ENCODE measurements at regions not wholly inside any gene's neighbourhood (a gene's known extent, or its start where the extent isn't known, plus 50 kb on each side); places are given as distances from the start of the nearest gene placed in this dataset.
A peak's percentile ranks its signal among the peaks of the same experiment; 100 is the strongest.

GRCh38 chr1:182235952-182236650 lies 155.5 kb downstream of the GLUL start:
- H3K9me2 ChIP-seq (replicated peaks; ENCODE audit: insufficient read depth, low read length), result no peaks in the 10 kb centered on the region
- H3K4me1 ChIP-seq (ENCODE audit: low read length), result no peaks in the 10 kb centered on the region
- no peak overlapping the region for H3K4me2 ChIP-seq (ENCODE audit: low read depth, low read length)
- H3K79me2 ChIP-seq (ENCODE audit: low read length), result no peaks in the 10 kb centered on the region
- H3K36me3 ChIP-seq (replicated peaks; ENCODE audit: insufficient read depth, low read length), result no peaks in the 10 kb centered on the region
- H2AFZ ChIP-seq (ENCODE audit: low read length), result peak overlapping the region; percentile 35
- no peaks in the 10 kb centered on the region for H4K20me1 ChIP-seq (ENCODE audit: insufficient read depth, low read length)
- no peak overlapping the region for H3K9ac ChIP-seq (ENCODE audit: low read length)
- no peak overlapping the region for H3K4me3 ChIP-seq (ENCODE audit: low read length)
- H3F3A ChIP-seq (ENCODE audit: insufficient read depth, low read length), result no peaks in the 10 kb centered on the region
- TF ChIP-seq CTCF (IDR thresholded peaks at IDR 0.05; ENCODE audit: low read length) (no peak), EZH2phosphoT487 (IDR thresholded peaks at IDR 0.05; ENCODE audit: low read length) (no peak), EZH2 (optimal IDR thresholded peaks at IDR 0.05; ENCODE audit: low read depth, low read length) (no peak)
- H3K9me3 ChIP-seq (replicated peaks; ENCODE audit: insufficient read depth, low read length), result no peaks in the 10 kb centered on the region
- no peaks in the 10 kb centered on the region for H3K27me3 ChIP-seq (replicated peaks; ENCODE audit: insufficient read depth, low read length)
- H3K27ac ChIP-seq (ENCODE audit: low read length), result no peak overlapping the region
- DNase-seq, result no peak

DNA sequence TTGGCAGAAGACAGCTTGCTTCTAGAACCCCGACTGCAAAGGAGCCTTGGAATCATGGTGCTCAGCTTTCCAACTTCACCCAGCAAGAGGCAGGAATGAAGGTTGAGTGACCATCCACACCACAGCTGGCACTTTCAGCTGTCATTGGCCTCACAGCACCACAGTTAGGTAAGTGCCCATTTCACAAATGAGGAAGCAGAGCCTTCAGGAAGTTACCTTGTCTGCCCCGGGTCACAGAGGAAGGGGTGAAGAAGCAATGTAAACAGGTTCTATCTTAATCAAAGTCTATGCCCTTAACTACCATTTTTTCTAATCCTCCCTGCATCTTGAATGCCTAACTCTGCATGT lies 156.0 kb downstream of the GLUL start:
- no peak for TF ChIP-seq CTCF (IDR thresholded peaks at IDR 0.05; ENCODE audit: low read length)
- H3K27me3 ChIP-seq (replicated peaks; ENCODE audit: insufficient read depth, low read length), result no peaks in the 10 kb centered on the region
- no peak overlapping the region for H3K27ac ChIP-seq (ENCODE audit: low read length)
- H3K4me3 ChIP-seq (ENCODE audit: low read length), result no peak overlapping the region
- no peak overlapping the region for H3K4me2 ChIP-seq (ENCODE audit: low read depth, low read length)
- no peaks in the 10 kb centered on the region for H3K9me3 ChIP-seq (replicated peaks; ENCODE audit: insufficient read depth, low read length)
- peak overlapping the region; percentile 35 for H2AFZ ChIP-seq (ENCODE audit: low read length)
- no peaks in the 10 kb centered on the region for H3F3A ChIP-seq (ENCODE audit: insufficient read depth, low read length)
- no peak for DNase-seq
- no peaks in the 10 kb centered on the region for H3K9me2 ChIP-seq (replicated peaks; ENCODE audit: insufficient read depth, low read length)
- H3K9ac ChIP-seq (ENCODE audit: low read length), result no peak overlapping the region
- no peaks in the 10 kb centered on the region for H3K4me1 ChIP-seq (ENCODE audit: low read length)
- H3K79me2 ChIP-seq (ENCODE audit: low read length), result no peaks in the 10 kb centered on the region
- H3K36me3 ChIP-seq (replicated peaks; ENCODE audit: insufficient read depth, low read length), result no peaks in the 10 kb centered on the region
- H4K20me1 ChIP-seq (ENCODE audit: insufficient read depth, low read length), result no peaks in the 10 kb centered on the region

DNA sequence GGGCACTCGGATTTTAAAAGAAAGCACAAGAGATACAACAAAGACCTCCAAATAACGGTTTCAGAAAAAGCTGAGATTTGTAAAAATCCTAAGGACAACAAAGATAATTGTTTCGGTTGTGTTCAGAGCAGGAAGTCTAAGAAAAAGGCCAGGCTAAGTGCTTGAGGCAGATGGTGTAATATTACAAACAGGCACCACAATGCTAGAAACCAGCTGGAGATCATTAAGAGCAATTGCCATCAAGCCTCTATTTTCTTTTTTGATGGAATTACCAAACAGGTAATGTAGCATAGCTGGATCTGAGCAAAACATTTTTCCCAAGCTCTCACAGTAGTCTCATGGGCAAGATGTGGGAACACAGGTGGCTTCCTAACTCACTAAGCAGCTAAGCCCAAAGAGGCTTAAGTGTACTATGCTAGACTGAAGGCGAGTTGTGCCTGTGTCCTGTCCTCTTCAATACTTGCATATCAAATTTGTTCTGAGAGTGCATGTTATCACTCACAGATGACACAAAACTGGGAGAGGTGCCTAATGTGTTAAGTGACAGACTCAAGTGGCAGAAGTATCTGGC lies 161.6 kb downstream of the GLUL start:
- no peaks in the 10 kb centered on the region for H4K20me1 ChIP-seq (ENCODE audit: insufficient read depth, low read length)
- H2AFZ ChIP-seq (ENCODE audit: low read length), result no peak overlapping the region
- H3K9me2 ChIP-seq (replicated peaks; ENCODE audit: insufficient read depth, low read length), result no peaks in the 10 kb centered on the region
- no peak overlapping the region for H3K4me3 ChIP-seq (ENCODE audit: low read length)
- TF ChIP-seq CTCF (IDR thresholded peaks at IDR 0.05; ENCODE audit: low read length) (no peak), EZH2phosphoT487 (IDR thresholded peaks at IDR 0.05; ENCODE audit: low read length) (no peak), EZH2 (optimal IDR thresholded peaks at IDR 0.05; ENCODE audit: low read depth, low read length) (no peak)
- no peaks in the 10 kb centered on the region for H3K27me3 ChIP-seq (replicated peaks; ENCODE audit: insufficient read depth, low read length)
- H3K36me3 ChIP-seq (replicated peaks; ENCODE audit: insufficient read depth, low read length), result no peaks in the 10 kb centered on the region
- no peak overlapping the region for H3K4me2 ChIP-seq (ENCODE audit: low read depth, low read length)
- no peak overlapping the region for H3K27ac ChIP-seq (ENCODE audit: low read length)
- no peaks in the 10 kb centered on the region for H3K9me3 ChIP-seq (replicated peaks; ENCODE audit: insufficient read depth, low read length)
- H3K4me1 ChIP-seq (ENCODE audit: low read length), result no peaks in the 10 kb centered on the region
- H3K9ac ChIP-seq (ENCODE audit: low read length), result no peak overlapping the region
- no peak for DNase-seq
- H3K79me2 ChIP-seq (ENCODE audit: low read length), result no peaks in the 10 kb centered on the region
- no peaks in the 10 kb centered on the region for H3F3A ChIP-seq (ENCODE audit: insufficient read depth, low read length)

Data from MM.1S (cell line).